ENCODE measurements at regions not wholly inside any gene's neighbourhood (a gene's known extent, or its start where the extent isn't known, plus 50 kb on each side); places are given as distances from the start of the nearest gene placed in this dataset.

- H3K4me1 ChIP-seq (ENCODE audit: control insufficient read depth, insufficient read depth, low read length): peaks cover 12% of the 10 kb centered on the region
- peaks cover 5% of the 10 kb centered on the region; the same call in 1 of the 2 replicates for H3K9me3 ChIP-seq (ENCODE audit: control insufficient read depth, insufficient read depth, low read length)
- H3K27me3 ChIP-seq (ENCODE audit: control insufficient read depth, insufficient read depth, low read length): no peaks in the 10 kb centered on the region
- H3K9ac ChIP-seq (ENCODE audit: low read depth, low read length): no peak overlapping the region
- no peaks in the 10 kb centered on the region for H3K36me3 ChIP-seq (ENCODE audit: control insufficient read depth, insufficient read depth, low read length)
- no peak overlapping the region for H3K27ac ChIP-seq (ENCODE audit: low read depth, low read length)
- no peak overlapping the region for H3K4me3 ChIP-seq (ENCODE audit: low read depth, low read length)
Observed at GRCh38 chr6:128569732-128570679, 49.6 kb upstream of the PTPRK start.

Measured in HUES48 (cell line).